HepG2 (cell line): ENCODE measurements at regions not wholly inside any gene's neighbourhood (a gene's known extent, or its start where the extent isn't known, plus 50 kb on each side); places are given as distances from the start of the nearest gene placed in this dataset.

ENCODE experiments used
- GTF2F1 ChIP-seq: fragments of 150-350 bp; IDR thresholded peaks from 2 replicates; pipeline ENCODE4 v1.6.1; 2014; ENCODE audit warnings: low read length
- POLR2A ChIP-seq, 2 experiments: IDR thresholded peaks; 2 replicates each; pipeline ENCODE4 v1.6.1; 2011; ENCODE audit warnings: low read depth in 2 of 2, low read length in 2 of 2, mild to moderate bottlenecking in 1 of 2, moderate library complexity in 1 of 2; ENCODE audit not compliant: insufficient read depth in 1 of 2
- RFX5 ChIP-seq: IDR thresholded peaks from 2 replicates; pipeline ENCODE4 v1.6.1; 2011; ENCODE audit warnings: low read depth, low read length, improper control_type of control experiment
- YY1 ChIP-seq: IDR thresholded peaks from 2 replicates; pipeline ENCODE4 v1.6.1; 2011; ENCODE audit warnings: low read length, low read depth, moderate library complexity, mild to moderate bottlenecking; ENCODE audit not compliant: insufficient read depth, insufficient replicate concordance
- ZNF333 ChIP-seq: sonication (generic); formaldehyde crosslinking; IDR thresholded peaks from 2 replicates; pipeline ENCODE4 v1.4.0; 2020; ENCODE audit warnings: mild to moderate bottlenecking, missing genetic modification reagents, borderline replicate concordance
- ZNF709 ChIP-seq: sonication (generic); formaldehyde crosslinking; IDR thresholded peaks from 2 replicates; pipeline ENCODE4 v1.5.0; 2020; ENCODE audit warnings: mild to moderate bottlenecking, missing genetic modification reagents
- ZNF761 ChIP-seq: sonication (generic); formaldehyde crosslinking; conservative IDR thresholded peaks from 2 replicates; pipeline ENCODE4 v1.4.0; 2020; ENCODE audit warnings: mild to moderate bottlenecking, missing genetic modification reagents
- ZNF777 ChIP-seq: sonication (generic); formaldehyde crosslinking; IDR thresholded peaks from 2 replicates; pipeline ENCODE4 v1.4.0; 2020; ENCODE audit warnings: missing genetic modification reagents
- TF ChIP-seq, protein P1 (sequence below): sonication (generic); formaldehyde crosslinking; IDR thresholded peaks from 2 replicates; pipeline ENCODE4 v1.4.0; 2020; ENCODE audit warnings: missing genetic modification reagents
- TF ChIP-seq, protein P2 (sequence below): IDR thresholded peaks from 2 replicates; pipeline ENCODE4 v1.6.1; 2012; ENCODE audit warnings: low read length, improper control_type of control experiment
- TF ChIP-seq, protein P3 (sequence below): sonication (generic); formaldehyde crosslinking; IDR thresholded peaks from 2 replicates; pipeline ENCODE4 v1.5.0; 2020; ENCODE audit warnings: mild to moderate bottlenecking, missing genetic modification reagents
- TF ChIP-seq, protein P4 (sequence below): sonication (generic); formaldehyde crosslinking; IDR thresholded peaks from 2 replicates; pipeline ENCODE4 v1.5.0; 2020; ENCODE audit warnings: mild to moderate bottlenecking, missing genetic modification reagents, moderate library complexity
- TF ChIP-seq, protein P5 (sequence below): sonication (generic); IDR thresholded peaks from 2 replicates; pipeline ENCODE4 v1.6.1; 2016; ENCODE audit warnings: low read depth, borderline replicate concordance

DNA sequence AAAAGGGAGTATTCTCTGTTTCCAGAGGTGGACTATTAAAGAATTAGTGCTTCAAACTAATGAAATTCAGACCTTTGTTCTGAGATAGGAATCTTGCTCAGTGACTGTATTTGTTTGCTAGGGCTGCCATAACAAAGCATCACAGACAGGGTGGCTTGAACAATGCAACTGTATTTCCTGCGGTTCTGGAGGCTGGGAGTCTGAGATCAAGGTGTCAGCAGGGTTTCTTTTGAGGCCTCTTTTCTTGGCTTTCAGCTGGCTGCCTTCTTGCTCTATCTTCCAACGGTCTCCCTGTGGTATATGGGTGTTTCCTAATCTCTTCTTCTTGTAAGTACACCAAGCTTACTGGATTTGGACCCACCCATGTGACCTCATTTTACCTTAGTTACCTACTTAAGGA lies 264.6 kb upstream of the PROX1 start:
- TF ChIP-seq, protein P1, sequence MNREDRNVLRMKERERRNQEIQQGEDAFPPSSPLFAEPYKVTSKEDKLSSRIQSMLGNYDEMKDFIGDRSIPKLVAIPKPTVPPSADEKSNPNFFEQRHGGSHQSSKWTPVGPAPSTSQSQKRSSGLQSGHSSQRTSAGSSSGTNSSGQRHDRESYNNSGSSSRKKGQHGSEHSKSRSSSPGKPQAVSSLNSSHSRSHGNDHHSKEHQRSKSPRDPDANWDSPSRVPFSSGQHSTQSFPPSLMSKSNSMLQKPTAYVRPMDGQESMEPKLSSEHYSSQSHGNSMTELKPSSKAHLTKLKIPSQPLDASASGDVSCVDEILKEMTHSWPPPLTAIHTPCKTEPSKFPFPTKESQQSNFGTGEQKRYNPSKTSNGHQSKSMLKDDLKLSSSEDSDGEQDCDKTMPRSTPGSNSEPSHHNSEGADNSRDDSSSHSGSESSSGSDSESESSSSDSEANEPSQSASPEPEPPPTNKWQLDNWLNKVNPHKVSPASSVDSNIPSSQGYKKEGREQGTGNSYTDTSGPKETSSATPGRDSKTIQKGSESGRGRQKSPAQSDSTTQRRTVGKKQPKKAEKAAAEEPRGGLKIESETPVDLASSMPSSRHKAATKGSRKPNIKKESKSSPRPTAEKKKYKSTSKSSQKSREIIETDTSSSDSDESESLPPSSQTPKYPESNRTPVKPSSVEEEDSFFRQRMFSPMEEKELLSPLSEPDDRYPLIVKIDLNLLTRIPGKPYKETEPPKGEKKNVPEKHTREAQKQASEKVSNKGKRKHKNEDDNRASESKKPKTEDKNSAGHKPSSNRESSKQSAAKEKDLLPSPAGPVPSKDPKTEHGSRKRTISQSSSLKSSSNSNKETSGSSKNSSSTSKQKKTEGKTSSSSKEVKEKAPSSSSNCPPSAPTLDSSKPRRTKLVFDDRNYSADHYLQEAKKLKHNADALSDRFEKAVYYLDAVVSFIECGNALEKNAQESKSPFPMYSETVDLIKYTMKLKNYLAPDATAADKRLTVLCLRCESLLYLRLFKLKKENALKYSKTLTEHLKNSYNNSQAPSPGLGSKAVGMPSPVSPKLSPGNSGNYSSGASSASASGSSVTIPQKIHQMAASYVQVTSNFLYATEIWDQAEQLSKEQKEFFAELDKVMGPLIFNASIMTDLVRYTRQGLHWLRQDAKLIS (CRISPR knock-in tag): no peak
- TF ChIP-seq, protein P2, sequence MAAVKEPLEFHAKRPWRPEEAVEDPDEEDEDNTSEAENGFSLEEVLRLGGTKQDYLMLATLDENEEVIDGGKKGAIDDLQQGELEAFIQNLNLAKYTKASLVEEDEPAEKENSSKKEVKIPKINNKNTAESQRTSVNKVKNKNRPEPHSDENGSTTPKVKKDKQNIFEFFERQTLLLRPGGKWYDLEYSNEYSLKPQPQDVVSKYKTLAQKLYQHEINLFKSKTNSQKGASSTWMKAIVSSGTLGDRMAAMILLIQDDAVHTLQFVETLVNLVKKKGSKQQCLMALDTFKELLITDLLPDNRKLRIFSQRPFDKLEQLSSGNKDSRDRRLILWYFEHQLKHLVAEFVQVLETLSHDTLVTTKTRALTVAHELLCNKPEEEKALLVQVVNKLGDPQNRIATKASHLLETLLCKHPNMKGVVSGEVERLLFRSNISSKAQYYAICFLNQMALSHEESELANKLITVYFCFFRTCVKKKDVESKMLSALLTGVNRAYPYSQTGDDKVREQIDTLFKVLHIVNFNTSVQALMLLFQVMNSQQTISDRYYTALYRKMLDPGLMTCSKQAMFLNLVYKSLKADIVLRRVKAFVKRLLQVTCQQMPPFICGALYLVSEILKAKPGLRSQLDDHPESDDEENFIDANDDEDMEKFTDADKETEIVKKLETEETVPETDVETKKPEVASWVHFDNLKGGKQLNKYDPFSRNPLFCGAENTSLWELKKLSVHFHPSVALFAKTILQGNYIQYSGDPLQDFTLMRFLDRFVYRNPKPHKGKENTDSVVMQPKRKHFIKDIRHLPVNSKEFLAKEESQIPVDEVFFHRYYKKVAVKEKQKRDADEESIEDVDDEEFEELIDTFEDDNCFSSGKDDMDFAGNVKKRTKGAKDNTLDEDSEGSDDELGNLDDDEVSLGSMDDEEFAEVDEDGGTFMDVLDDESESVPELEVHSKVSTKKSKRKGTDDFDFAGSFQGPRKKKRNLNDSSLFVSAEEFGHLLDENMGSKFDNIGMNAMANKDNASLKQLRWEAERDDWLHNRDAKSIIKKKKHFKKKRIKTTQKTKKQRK: no peak
- no peak for TF ChIP-seq ZNF709 (CRISPR knock-in tag)
- TF ChIP-seq GTF2F1: no peak
- no peak for TF ChIP-seq ZNF761 (CRISPR knock-in tag)
- TF ChIP-seq ZNF333: no peak
- TF ChIP-seq, protein P3, sequence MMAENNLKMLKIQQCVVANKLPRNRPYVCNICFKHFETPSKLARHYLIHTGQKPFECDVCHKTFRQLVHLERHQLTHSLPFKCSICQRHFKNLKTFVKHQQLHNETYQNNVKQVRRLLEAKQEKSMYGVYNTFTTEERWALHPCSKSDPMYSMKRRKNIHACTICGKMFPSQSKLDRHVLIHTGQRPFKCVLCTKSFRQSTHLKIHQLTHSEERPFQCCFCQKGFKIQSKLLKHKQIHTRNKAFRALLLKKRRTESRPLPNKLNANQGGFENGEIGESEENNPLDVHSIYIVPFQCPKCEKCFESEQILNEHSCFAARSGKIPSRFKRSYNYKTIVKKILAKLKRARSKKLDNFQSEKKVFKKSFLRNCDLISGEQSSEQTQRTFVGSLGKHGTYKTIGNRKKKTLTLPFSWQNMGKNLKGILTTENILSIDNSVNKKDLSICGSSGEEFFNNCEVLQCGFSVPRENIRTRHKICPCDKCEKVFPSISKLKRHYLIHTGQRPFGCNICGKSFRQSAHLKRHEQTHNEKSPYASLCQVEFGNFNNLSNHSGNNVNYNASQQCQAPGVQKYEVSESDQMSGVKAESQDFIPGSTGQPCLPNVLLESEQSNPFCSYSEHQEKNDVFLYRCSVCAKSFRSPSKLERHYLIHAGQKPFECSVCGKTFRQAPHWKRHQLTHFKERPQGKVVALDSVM (CRISPR knock-in tag): no peak
- TF ChIP-seq RFX5: no peak
- TF ChIP-seq, protein P4, sequence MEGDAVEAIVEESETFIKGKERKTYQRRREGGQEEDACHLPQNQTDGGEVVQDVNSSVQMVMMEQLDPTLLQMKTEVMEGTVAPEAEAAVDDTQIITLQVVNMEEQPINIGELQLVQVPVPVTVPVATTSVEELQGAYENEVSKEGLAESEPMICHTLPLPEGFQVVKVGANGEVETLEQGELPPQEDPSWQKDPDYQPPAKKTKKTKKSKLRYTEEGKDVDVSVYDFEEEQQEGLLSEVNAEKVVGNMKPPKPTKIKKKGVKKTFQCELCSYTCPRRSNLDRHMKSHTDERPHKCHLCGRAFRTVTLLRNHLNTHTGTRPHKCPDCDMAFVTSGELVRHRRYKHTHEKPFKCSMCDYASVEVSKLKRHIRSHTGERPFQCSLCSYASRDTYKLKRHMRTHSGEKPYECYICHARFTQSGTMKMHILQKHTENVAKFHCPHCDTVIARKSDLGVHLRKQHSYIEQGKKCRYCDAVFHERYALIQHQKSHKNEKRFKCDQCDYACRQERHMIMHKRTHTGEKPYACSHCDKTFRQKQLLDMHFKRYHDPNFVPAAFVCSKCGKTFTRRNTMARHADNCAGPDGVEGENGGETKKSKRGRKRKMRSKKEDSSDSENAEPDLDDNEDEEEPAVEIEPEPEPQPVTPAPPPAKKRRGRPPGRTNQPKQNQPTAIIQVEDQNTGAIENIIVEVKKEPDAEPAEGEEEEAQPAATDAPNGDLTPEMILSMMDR: no peak
- TF ChIP-seq POLR2A (IDR thresholded peaks at IDR 0.05; ENCODE audit: insufficient read depth in 1 of 2, low read depth in 2 of 2, low read length in 2 of 2): no peak
- TF ChIP-seq, protein P5, sequence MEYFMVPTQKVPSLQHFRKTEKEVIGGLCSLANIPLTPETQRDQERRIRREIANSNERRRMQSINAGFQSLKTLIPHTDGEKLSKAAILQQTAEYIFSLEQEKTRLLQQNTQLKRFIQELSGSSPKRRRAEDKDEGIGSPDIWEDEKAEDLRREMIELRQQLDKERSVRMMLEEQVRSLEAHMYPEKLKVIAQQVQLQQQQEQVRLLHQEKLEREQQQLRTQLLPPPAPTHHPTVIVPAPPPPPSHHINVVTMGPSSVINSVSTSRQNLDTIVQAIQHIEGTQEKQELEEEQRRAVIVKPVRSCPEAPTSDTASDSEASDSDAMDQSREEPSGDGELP: no peak
- TF ChIP-seq YY1: no peak
- no peak for TF ChIP-seq ZNF777
